DND-41 (cell line): ENCODE measurements at regions not wholly inside any gene's neighbourhood (a gene's known extent, or its start where the extent isn't known, plus 50 kb on each side); places are given as distances from the start of the nearest gene placed in this dataset.

Experiments
- CTCF ChIP-seq: IDR thresholded peaks from 2 replicates; pipeline ENCODE4 v1.5.1; 2012; ENCODE audit warnings: borderline replicate concordance, low read length, moderate library complexity, mild to moderate bottlenecking; ENCODE audit not compliant: poor library complexity, severe bottlenecking; ENCODE audit errors: extremely low read depth
- EZH2 ChIP-seq: IDR thresholded peaks from 3 replicates; pipeline ENCODE4 v1.6.1; 2012; ENCODE audit warnings: borderline replicate concordance, low read depth, mild to moderate bottlenecking, moderate library complexity, low read length, inconsistent platforms; ENCODE audit not compliant: severe bottlenecking

GRCh38 chr12:127113945-127114344 lies 1153.0 kb upstream of the TMEM132C start:
- TF ChIP-seq CTCF (no peak), EZH2 (no peak)
